Immature natural killer cell (primary cell): ENCODE measurements at regions not wholly inside any gene's neighbourhood (a gene's known extent, or its start where the extent isn't known, plus 50 kb on each side); places are given as distances from the start of the nearest gene placed in this dataset.

Experiments used
- DNase-seq, 3 donors: peaks; one replicate each; pipeline ENCODE4 v3.0.0; 2022; ENCODE audit warnings: mixed read lengths in 1 of 3
- H3K27ac Mint-ChIP-seq, 6 donors: one replicate each; pipeline ENCODE4 v1.8.0; 2020; ENCODE audit warnings: mixed read lengths in 6 of 6, mild to moderate bottlenecking in 5 of 6, inconsistent platforms in 4 of 6, moderate library complexity in 3 of 6
- H3K27me3 Mint-ChIP-seq, 3 donors: one replicate each; pipeline ENCODE4 v1.8.0; 2020 to 2021; ENCODE audit warnings: low read depth in 3 of 3, mild to moderate bottlenecking in 3 of 3, mixed read lengths in 3 of 3, moderate library complexity in 3 of 3, inconsistent platforms in 1 of 3
- H3K36me3 Mint-ChIP-seq, 3 donors: one replicate each; pipeline ENCODE4 v1.8.0; 2020; ENCODE audit warnings: mixed read lengths in 3 of 3, inconsistent platforms in 2 of 3, mild to moderate bottlenecking in 2 of 3
- H3K4me1 Mint-ChIP-seq, 2 donors: one replicate each; pipeline ENCODE4 v1.8.0; 2020; ENCODE audit warnings: inconsistent platforms in 2 of 2, mild to moderate bottlenecking in 2 of 2, mixed read lengths in 2 of 2, moderate library complexity in 1 of 2
- H3K4me3 Mint-ChIP-seq, 5 donors: one replicate each; pipeline ENCODE4 v1.8.0; 2020; ENCODE audit warnings: mild to moderate bottlenecking in 5 of 5, mixed read lengths in 5 of 5, inconsistent platforms in 3 of 5, moderate library complexity in 3 of 5
- H3K9me3 Mint-ChIP-seq, 6 donors: one replicate each; pipeline ENCODE4 v1.8.0; 2020; ENCODE audit warnings: mild to moderate bottlenecking in 6 of 6, mixed read lengths in 6 of 6, inconsistent platforms in 4 of 6, moderate library complexity in 3 of 6

DNA sequence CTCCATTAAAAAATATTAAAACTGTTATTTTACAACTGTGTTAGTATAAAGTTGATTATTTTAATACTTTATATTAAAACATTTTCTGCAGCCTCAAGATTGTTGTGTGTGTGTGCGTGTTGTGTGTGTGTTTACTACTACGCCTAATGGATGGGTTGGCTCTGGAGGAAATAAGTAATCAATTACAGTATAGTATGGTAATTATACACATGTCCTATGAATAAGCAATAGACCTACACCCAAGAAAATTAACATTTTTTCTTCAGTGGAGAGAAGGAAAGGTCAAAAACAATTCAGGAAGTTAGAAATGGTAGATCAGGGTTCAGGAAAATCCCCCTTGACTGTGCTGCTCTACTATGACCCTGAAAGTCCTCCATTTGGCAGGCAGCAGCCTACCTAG lies 65.7 kb upstream of the DYRK2 start:
- H3K9me3 Mint-ChIP-seq: no peaks in the 10 kb centered on the region
- peaks cover 29 to 39% of the 10 kb centered on the region in 2 donors for H3K4me1 Mint-ChIP-seq
- H3K27me3 Mint-ChIP-seq: peaks cover 2 to 5% (median 2%) of the 10 kb centered on the region in 3 donors
- no peak overlapping the region for H3K4me3 Mint-ChIP-seq
- no peak for DNase-seq
- H3K36me3 Mint-ChIP-seq: peaks cover 0 to 14% (median 0%) of the 10 kb centered on the region in 3 donors
- H3K27ac Mint-ChIP-seq: no peak overlapping the region

DNA sequence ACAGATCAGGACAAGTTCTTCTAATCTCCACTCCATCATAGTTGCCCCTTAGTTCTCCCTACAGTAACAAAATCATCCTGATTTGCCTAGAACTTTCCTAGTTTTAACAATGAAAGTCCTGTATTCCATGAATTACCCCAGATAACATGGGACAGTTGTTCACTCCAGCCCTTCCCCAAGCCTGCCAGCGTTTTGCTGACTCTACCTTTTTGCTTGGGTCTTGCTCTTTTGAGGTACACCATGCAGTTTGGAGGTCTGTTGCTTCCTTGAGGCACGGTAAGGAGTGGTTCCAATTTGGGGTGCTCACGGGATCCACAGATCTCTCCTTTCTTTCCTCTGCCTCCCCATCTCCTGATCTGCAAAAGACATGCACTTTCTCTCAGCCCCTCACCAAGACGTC lies 61.6 kb upstream of the DYRK2 start:
- peaks cover 0 to 6% (median 0%) of the 10 kb centered on the region in 3 donors for H3K36me3 Mint-ChIP-seq
- no peak overlapping the region for H3K4me3 Mint-ChIP-seq
- H3K27ac Mint-ChIP-seq: no peak overlapping the region
- H3K4me1 Mint-ChIP-seq: peaks cover 27 to 34% of the 10 kb centered on the region in 2 donors
- H3K27me3 Mint-ChIP-seq: peaks cover 0 to 4% (median 2%) of the 10 kb centered on the region in 3 donors
- H3K9me3 Mint-ChIP-seq: no peaks in the 10 kb centered on the region
- no peak for DNase-seq

DNA sequence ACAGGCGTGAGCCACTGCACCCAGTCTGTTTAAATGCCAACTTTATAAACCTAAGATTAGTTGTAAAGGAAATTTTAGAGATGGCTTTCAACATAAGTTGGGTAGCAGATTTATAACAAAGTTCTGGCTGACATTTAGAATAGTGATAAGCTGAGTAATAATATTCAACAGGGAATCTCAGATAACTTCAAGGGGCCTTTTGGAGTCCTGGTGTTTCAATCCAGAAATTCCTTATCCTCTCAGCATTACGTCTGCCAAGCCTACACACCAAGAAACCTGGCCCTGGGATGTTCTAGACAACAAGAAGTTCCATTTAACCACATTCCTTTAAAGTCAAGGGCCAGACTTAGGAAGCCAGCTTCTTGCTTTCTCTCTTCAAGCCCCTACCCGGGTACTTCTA lies 59.5 kb upstream of the DYRK2 start:
- H3K36me3 Mint-ChIP-seq: peaks cover 0 to 6% (median 0%) of the 10 kb centered on the region in 3 donors
- H3K27ac Mint-ChIP-seq: no peak overlapping the region
- peaks cover 0 to 4% (median 2%) of the 10 kb centered on the region in 3 donors for H3K27me3 Mint-ChIP-seq
- H3K4me1 Mint-ChIP-seq: peaks cover 46 to 56% of the 10 kb centered on the region in 2 donors
- H3K4me3 Mint-ChIP-seq: no peak overlapping the region
- no peaks in the 10 kb centered on the region for H3K9me3 Mint-ChIP-seq
- DNase-seq: no peak

DNA sequence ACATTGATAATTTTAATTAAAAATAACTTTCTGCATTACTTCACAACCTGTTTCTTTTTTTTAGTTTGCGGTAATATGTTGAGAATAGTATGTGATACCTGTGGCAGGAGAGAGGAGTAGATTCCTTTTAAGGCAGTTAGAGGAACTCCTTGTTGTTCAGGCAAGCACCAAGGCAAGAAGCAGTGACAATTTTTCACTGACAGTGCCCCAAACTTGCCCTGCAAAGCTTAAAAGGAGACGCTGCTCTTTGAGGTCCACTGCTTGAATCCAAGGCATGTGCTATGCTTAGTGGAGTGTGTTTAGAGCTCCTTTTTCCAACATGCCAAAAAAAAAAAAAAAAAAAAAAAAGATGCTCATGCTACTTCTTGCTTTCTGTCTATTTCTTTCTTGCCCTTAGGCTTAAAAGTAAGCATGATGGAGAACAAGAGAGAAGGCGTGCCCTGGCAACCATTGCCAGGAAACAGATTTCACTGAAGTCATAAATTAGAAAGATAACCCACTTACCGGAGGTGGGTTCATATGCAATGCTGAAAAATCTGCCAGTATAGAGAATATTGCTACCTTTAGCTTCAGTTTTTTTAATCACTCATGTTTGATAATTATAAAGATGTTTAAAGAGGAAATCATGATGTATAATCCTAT lies 58.3 kb upstream of the DYRK2 start:
- H3K9me3 Mint-ChIP-seq: no peaks in the 10 kb centered on the region
- H3K4me1 Mint-ChIP-seq: peaks cover 43 to 49% of the 10 kb centered on the region in 2 donors
- peak; percentile 8 to 10 (median 9) for DNase-seq
- H3K4me3 Mint-ChIP-seq: peak overlapping the region; percentile 36 to 73 (median 67)
- peaks cover 0 to 6% (median 0%) of the 10 kb centered on the region in 3 donors for H3K36me3 Mint-ChIP-seq
- peak overlapping the region; percentile 43 to 81 (median 60) for H3K27ac Mint-ChIP-seq
- H3K27me3 Mint-ChIP-seq: peaks cover 0 to 2% (median 0%) of the 10 kb centered on the region in 3 donors

DNA sequence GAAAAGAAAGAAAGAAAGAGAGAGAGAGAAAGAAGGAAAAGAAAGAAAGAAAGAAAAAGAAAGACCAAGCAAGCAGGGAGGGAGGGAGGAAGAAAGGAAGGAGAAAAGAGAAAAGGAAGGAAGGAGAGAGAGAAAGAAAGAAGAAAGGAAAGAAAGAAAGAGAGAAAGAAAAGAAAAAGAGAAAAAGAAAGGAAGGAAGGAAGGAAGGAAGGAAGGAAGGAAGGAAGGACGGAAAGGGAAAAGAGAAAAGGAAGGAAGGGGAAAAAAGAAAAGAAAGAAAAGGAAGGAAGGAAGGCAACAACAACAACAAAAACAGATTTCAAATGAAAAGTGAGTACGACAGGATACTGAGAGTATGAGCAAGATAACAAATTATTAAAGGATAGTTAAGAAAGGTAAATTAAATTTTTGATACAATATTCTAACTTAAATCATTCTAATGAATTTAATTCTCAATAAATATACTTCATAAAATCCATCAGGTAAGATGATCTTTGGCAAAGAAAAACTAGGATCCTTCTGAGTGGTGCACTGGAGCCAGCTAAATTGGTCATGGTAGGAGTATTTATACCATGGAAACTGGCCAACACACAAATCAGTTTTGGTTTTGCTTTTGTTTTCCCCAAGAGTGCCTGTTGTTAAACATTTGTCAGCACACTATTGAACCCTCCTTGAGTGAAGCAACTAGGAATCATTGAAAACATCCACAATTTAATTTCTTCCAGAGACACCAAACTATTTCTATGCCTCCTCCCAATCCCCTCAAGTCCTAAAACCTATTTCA lies 56.1 kb upstream of the DYRK2 start:
- H3K36me3 Mint-ChIP-seq: peaks cover 0 to 1% (median 0%) of the 10 kb centered on the region in 3 donors
- peaks cover 43 to 49% of the 10 kb centered on the region in 2 donors for H3K4me1 Mint-ChIP-seq
- H3K27me3 Mint-ChIP-seq: peaks cover 0 to 2% (median 0%) of the 10 kb centered on the region in 3 donors
- peak overlapping the region; percentile 60 to 93 (median 88) for H3K27ac Mint-ChIP-seq
- H3K4me3 Mint-ChIP-seq: peak overlapping the region; percentile 24 to 80 (median 71)
- H3K9me3 Mint-ChIP-seq: no peaks in the 10 kb centered on the region
- peak; percentile 35 to 50 (median 47) for DNase-seq

DNA sequence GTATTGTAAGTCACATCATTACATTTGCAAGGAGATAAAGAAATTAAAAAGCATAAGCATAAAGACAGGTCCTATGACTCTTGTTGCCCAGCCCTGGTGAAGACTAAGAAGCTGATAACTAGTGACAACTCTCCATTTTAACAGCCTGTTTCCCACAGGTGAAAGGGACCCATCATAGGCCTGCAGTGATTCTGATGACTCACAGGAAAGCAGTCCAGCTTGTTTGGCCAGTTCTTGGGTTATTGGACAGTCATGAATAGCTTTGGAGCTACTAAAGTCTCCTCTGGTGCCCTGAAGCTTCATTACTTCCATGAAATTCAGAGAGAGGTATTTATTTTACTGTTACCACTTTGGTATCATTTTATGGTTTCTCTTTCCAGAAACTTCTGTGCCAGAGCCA lies 55.5 kb upstream of the DYRK2 start:
- peaks cover 43 to 49% of the 10 kb centered on the region in 2 donors for H3K4me1 Mint-ChIP-seq
- no peaks in the 10 kb centered on the region for H3K36me3 Mint-ChIP-seq
- peak overlapping the region; percentile 0 to 77 (median 44) for H3K4me3 Mint-ChIP-seq
- peaks cover 0 to 2% (median 0%) of the 10 kb centered on the region in 3 donors for H3K27me3 Mint-ChIP-seq
- no peaks in the 10 kb centered on the region for H3K9me3 Mint-ChIP-seq
- no peak for DNase-seq
- H3K27ac Mint-ChIP-seq: peak overlapping the region; percentile 60 to 93 (median 86)

DNA sequence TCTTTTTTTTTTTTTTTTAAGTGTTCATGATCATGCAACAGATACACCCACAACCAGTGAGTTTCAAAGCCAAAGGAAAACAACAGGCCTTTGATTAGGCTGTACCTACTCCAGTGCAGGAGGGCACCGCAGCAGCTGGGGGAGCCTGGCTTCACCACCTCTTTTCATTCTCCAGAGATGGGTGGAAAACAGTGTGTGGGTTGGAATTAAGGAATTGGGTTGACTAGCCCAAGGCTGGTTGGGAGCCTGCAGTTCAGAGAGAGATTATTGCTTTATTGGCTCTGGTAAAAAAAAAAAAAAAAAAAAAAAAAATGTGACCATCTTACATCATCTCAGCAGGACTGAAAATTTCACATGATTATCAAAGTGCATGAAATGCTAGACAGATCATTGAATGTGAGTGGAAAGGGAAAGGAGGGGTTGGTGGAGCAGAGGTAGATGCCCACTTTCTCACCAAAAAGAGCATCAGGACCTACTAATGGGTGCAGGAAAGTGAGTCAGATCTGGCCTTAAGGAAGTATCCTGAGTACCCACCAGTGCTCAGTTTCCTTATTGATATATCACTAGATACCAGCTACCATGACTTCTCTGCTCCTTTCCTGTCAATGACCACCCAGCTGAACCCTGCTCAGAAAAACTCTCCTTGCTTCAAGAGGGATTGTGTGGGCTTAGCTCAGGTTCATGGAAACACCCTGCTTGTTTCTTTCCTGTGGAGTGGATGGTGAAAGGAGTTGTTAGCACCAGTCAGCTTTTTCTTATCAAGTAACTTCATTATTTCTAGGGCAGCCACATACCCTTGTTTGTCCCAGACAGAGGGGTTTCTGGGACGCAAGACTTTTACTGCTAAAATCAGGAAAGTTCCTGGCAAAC lies 54.8 kb upstream of the DYRK2 start:
- Mint-ChIP-seq H3K27ac (peak overlapping the region in 5 of 6 donors; percentile 29 to 90 (median 84)), H3K9me3 (no peaks in the 10 kb centered on the region), H3K36me3 (no peaks in the 10 kb centered on the region), H3K4me1 (peaks cover 43 to 49% of the 10 kb centered on the region in 2 donors), H3K4me3 (no peak overlapping the region), H3K27me3 (peaks cover 0 to 2% (median 0%) of the 10 kb centered on the region in 3 donors)
- DNase-seq: no peak

DNA sequence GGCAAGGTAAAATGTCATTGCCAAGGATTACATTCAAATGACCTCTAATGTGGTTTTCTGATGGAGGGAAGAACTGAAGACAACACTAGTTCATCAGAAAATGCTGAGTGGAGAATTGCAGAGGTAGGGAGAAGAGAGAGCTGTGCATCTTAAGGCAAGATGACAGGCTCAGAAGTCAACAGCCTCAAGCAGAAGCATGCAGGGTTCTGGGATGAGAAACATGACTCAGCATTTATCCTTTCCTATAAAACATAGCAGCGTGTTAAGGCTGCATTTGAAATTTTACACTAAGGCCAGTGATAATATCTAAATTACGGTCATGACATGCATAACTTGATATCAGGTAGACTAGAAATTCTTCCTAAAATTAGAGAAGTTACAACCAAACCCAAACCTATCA lies 53.7 kb upstream of the DYRK2 start:
- Mint-ChIP-seq H3K4me3 (no peak overlapping the region), H3K4me1 (peaks cover 34 to 42% of the 10 kb centered on the region in 2 donors), H3K27ac (no peak overlapping the region), H3K9me3 (peaks cover 0 to under 1% (median 0%) of the 10 kb centered on the region in 6 donors), H3K36me3 (peaks cover 0 to 5% (median 0%) of the 10 kb centered on the region in 3 donors), H3K27me3 (peaks cover 0 to 2% (median 0%) of the 10 kb centered on the region in 3 donors)
- DNase-seq: no peak

DNA sequence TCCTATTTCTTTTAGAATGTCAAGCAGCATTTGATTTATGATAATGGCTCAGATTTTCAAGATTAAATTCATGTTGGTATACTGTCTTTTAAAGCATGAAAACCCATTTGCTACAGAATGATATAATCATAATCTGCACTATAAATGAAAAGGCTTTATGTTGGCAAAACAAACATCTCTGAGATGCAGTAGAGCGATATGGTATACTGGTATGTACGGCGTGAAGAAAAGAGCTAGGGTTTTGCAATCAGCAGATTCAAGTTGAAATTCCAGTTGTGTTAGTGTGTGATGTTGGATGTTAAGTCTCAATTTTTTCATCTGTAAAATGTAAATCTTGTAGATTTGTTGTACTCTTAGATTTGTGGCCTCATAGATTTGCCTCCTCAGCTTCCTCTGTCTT lies 53.2 kb upstream of the DYRK2 start:
- Mint-ChIP-seq H3K27ac (no peak overlapping the region), H3K4me1 (peaks cover 30 to 38% of the 10 kb centered on the region in 2 donors)

DNA sequence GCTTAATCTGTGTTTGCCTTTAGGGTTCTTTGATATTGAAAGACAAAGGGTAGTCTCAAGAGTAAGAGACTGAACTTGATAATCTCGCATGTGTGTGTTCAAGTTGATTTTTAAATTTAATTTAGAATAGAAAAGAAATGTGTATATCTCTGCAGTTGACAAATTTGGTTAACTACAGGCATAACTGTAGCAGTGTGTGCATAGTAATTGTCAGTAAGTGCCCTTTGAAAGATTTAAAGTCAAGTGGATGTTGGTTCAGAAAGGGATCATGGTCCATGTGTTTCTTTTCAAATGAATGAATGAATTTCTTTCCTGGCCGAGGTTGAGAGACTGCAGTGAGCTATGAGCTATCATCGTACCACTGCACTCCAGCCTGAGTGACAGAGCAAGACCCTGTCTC lies 49.9 kb upstream of the DYRK2 start:
- Mint-ChIP-seq H3K36me3 (peaks cover 0 to 6% (median 0%) of the 10 kb centered on the region in 3 donors), H3K4me3 (no peak overlapping the region), H3K4me1 (peaks cover 7 to 15% of the 10 kb centered on the region in 2 donors), H3K27me3 (peaks cover 0 to 2% (median 0%) of the 10 kb centered on the region in 3 donors), H3K27ac (no peak overlapping the region), H3K9me3 (peaks cover 0 to 2% (median 0%) of the 10 kb centered on the region in 6 donors)
- DNase-seq: no peak

More for the DNA sequence above, 53.2 kb upstream of the DYRK2 start:
- H3K27me3 Mint-ChIP-seq: peaks cover 0 to 2% (median 0%) of the 10 kb centered on the region in 3 donors
- peaks cover 0 to 6% (median 0%) of the 10 kb centered on the region in 3 donors for H3K36me3 Mint-ChIP-seq
- no peak for DNase-seq
- peaks cover 0 to 2% (median 0%) of the 10 kb centered on the region in 6 donors for H3K9me3 Mint-ChIP-seq
- no peak overlapping the region for H3K4me3 Mint-ChIP-seq
